GM19455 (cell line): ENCODE measurements at regions not wholly inside any gene's neighbourhood (a gene's known extent, or its start where the extent isn't known, plus 50 kb on each side); places are given as distances from the start of the nearest gene placed in this dataset.

Experiments
- ATAC-seq: cut with Tn5 transposase; IDR thresholded peaks from one replicate; pipeline ENCODE4 v1.9.1; 2021; ENCODE audit not compliant: unreplicated experiment

GRCh38 chr20:7387638-7388193, 552.5 kb downstream of the HAO1 start:
- no peak for ATAC-seq

DNA sequence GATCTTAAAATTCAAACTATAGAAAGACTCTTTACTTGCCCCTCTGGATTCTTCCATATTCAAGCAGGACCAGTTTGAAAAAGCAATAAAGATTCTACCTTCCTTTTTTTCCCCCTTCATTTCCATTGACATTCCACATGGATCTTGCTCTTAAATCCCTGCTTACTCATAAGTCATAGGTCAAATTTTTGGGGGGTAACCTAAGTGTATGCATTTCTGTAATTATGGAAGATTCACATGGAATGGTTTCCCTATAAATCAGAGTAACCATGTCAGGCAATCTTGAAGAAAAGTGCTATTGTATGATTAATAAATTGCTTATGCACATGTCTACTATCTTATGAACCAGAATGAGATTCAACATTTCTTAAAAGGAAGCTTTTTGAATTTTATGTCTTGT, 551.0 kb downstream of the HAO1 start:
- ATAC-seq = no peak

- ATAC-seq = no peak
Observed at GRCh38 chr20:7392542-7393206, 547.6 kb downstream of the HAO1 start.

DNA sequence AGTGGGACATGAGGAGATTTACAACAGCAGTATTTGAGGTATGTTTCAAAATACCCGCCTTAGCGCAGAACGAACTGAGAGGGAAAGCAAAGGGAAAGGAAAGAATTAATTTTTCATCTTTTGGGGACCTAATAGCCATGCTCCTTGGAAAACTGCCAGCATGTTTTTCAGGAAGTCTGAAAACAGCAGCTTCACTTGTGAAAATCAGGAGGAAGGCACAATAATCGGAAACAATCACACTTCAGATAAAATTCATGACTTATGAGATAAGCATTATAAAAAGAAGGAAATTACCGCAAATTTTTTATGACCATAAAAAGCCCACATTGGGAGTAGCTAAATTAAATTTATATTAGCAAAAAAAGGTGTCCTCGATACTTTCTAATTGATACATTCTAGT, 541.1 kb downstream of the HAO1 start:
- ATAC-seq = no peak

- no peak for ATAC-seq
Observed at GRCh38 chr20:7399575-7399974, 540.7 kb downstream of the HAO1 start.

DNA sequence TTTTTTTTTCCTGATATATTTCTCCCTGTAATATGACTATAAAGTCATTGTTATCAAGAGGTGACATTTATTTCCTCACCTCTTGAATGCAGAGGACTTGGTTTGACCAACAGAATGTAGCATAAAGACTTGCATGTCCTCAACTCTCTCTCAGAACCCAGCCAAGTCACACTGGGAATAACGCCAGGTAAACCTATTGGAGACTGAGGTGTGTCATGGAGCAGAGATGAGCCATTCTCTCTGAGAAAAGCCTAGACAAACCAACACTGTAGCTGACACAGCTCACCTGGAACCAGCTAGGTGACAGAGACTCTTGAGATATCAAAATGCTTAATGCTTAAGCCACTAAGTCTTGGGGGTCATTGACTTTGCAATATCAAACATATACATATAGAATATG, 533.6 kb downstream of the HAO1 start:
- ATAC-seq = no peak

DNA sequence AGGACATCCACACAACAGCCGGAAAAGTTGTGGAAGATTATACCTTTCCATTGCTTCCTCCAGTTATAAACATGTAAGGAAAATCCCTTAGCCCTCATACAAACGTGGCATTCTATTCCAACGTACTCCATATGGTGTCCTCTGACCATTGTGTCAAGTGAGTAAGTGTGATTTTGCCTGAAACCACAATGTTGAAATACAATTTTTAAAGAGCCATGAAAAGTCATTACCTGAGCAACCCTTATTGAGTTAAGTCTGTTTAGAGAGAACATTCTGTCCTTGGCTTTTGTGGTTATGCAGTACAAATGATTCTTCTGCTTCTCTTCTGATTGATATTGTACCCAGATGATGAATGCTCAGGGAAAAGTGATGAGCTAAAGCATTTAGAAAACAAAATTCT, 530.1 kb downstream of the HAO1 start:
- ATAC-seq = no peak

GRCh38 chr20:7411075-7411474, 529.2 kb downstream of the HAO1 start:
- no peak for ATAC-seq

DNA sequence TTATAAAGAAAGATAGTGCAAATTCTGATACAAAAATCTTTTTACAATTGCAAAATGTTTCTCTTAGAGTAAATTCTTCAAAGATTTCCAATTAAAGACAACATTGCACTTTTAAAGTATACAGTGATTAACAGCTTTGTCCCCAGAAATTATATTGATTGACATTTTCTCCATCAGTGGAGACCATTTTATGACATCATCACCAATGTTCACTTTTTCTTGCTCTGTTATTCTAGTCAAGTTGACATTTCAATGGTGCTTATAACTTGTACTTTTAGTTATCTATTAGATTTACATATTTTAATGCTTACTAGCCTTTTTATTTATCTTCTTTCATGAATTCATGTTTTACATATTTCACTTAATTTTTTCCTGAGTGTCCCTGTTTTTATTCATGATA, 524.8 kb downstream of the HAO1 start:
- no peak for ATAC-seq

- ATAC-seq = no peak
Observed at GRCh38 chr20:7416382-7416781, 523.9 kb downstream of the HAO1 start.

DNA sequence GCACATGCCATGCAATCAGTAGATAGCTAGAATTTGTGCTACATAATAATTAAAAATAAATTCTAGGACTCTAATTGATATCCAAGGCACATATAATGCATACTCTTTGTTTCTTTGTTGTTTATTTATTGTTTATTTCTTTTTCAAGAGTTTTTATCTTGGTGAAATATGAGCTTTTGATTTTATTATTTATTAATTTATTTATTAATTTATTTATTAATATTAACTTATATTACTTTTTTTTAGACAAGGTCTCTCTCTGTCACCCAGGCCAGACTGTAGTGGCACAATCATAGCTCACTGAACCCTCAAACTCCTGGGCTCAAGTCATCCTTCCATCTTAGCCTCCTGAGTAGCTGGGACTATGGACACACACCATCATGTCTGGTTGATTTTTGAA, 519.9 kb downstream of the HAO1 start:
- ATAC-seq = no peak

DNA sequence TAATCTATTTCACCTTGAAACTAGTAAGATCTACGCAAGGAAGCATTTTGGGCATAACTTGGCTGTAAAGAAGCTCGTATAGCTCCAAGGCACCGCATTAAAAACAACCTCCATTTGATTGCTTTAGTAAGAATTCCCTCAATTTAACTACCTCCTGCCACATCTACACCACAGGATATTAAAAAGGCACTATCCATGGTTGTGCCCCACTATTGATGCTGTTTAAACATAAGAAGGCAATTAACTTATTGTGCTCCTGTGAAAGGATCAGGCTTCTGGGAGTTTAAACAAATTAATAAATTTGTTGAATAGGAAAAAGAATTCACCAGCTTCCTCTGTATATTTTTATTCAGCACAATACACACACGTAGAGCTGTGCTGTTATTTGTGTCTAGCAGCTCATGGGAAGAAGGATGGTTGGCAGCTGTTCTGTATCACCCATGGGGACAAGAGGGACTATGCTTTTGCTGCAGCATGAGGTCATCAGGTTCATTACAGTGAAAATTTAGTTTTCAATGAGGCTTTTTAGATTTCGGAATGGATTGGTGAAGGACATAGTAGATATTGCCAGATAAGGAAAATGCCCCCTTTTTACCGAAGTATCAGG, 513.3 kb downstream of the HAO1 start:
- no peak for ATAC-seq

- no peak for ATAC-seq
Observed at GRCh38 chr20:7428946-7429345, 511.3 kb downstream of the HAO1 start.

- ATAC-seq = no peak
Observed at GRCh38 chr20:7432612-7433011, 507.6 kb downstream of the HAO1 start.

GRCh38 chr20:7437311-7437710, 502.9 kb downstream of the HAO1 start:
- ATAC-seq = no peak

DNA sequence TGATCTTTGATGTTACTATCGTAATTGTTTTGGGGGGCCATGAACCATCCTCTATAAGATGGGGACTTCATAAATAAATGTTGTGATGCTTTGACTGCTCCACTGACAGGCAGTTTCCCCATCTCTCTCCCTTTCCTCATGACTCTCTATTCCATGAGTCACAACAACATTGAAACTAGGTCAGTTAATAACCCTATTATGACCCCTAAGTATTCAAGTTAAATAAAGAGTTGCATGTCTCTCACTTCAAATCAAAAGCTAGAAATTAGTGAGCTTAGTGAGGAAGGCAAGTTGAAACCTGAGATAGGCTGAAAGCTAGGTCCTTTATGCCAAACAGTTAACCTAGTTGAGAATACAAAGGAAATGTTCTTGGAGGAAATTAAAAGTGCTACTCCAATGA, 491.0 kb downstream of the HAO1 start:
- no peak for ATAC-seq

DNA sequence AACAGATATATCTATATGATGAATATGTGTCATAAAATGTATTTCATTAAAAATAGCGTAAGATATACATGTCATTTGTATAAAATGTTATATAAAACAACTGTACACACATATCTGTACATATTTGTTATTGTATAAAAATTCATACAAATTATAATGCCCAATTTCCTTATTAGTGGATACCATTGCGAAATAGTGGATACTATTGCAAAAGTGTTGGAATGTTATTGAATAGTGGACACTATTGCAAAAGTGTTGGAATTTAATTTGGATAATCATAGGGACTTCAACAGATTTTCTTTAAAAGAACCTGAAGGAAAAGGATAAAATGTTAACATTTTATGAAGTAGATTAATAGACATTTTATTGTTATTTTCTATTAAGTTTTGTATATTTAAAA, 487.4 kb downstream of the HAO1 start:
- ATAC-seq = no peak

GRCh38 chr20:7454047-7454446, 486.2 kb downstream of the HAO1 start:
- no peak for ATAC-seq

DNA sequence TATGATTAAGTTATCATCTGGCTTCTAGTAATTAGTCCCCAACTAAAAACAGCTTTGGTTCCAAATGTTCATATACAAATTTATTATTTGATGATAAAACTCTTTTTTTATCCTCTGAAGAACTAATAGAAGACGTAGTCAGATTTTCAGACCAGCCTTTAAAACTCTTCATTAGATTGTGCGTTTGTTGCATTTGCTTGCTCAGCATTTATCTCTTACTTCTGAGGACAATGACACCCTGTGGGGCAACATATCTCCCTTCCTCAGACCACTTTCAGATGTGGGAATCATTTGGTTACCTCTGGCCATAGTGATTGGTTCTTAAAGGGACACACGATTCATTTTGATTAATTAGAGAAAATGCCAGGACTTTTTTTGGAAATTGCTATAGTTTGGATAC, 481.8 kb downstream of the HAO1 start:
- no peak for ATAC-seq

DNA sequence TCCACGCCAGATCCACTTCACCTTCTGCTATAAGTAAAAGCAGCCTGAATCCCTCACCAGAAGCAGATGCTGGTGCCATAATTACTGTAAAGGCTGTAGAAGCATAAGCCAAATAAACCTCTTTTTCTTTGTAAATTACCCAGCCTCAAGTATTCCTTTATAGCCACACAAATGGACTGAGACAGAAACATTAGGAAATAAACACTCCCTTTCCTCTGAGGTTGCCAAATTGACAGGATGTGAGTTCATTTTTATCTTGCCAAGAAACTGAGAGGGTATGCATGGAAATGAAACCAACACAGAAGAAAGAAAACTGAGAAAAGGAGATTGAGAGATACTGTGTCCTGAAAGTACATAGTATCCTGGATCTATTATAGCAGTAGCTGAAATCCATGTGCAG, 481.2 kb downstream of the HAO1 start:
- ATAC-seq = no peak

- no peak for ATAC-seq
Observed at GRCh38 chr20:7463290-7463689, 477.0 kb downstream of the HAO1 start.

DNA sequence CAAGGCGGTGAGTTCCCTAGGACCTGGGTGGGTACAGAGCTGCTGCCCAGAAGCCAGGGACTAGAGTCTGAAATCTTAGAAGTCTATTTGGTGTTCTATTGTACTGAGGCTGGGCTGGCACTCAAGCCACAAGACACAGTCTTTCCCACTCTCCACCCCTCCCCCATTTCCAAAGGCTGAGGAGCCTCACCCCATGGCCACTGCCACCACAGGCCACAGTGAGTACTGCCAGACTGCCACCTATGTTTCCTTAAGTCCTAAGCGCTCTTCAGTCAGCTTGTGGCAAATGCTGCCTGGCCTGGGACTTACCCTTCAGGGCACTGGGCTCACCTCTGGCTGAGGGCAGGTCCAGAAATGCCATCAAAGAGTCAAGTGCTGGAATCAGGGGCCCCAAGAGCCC, 469.3 kb downstream of the HAO1 start:
- no peak for ATAC-seq

DNA sequence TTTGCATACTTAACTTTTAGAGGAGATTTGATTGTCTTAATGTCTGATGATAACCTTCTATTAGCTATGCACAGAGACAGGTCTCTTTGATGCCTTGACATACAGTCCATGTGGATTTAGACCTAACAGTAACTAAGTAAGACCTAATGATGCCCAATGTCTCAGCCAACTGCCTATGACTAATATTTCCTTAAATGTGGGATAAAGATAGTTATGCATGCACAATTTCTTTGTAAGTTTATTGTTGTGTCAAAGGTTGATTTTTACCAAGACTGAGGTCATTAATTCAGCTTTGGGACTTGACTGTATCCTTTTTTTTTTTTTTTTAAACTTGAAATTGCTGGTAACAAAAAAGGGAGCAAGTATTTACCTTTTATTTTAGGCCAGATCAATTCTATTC, 450.0 kb downstream of the HAO1 start:
- no peak for ATAC-seq
